ENCODE measurements at regions not wholly inside any gene's neighbourhood (a gene's known extent, or its start where the extent isn't known, plus 50 kb on each side); places are given as distances from the start of the nearest gene placed in this dataset.

GRCh38 chr5:88394536-88395175, 126.0 kb upstream of the TMEM161B start:
- DNase-seq = no peak

DNA sequence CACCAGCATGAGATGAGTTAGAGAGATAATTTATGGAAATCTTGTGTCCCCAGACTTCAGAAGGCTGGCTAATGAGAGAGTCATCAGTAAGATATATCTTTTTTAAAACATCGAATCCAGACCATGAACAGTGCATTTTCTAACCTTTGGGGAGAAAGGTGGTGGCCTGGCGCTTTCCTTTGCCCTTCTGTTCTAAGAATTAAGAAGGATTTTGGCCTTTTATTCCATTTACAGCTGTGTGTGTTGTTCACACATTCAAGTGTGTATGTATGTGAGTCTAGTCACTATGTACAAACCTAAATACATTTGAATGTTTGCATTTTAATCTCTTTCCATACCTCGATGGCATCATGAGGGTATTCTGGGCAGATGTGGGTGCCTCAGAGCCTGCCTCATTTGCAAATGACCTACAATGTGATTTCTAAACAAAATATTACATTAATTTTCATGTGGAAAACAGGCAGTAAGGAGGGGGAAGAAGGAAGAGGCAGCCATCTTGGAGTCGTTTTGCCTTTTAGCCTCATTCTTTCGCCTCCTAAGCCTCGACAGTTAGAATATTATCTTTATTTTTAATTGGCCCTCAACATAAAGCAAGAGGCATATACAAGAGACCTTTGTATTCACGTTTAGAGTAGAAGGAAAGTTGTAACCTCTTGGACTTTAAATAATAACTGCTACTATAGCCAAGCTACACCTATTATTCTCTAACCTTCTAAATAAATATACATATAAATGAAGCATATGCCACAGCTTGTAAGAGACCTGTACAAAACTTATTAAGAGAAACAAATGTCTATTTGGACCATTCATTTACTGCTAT, 125.3 kb upstream of the TMEM161B start:
- no peak for DNase-seq

DNA sequence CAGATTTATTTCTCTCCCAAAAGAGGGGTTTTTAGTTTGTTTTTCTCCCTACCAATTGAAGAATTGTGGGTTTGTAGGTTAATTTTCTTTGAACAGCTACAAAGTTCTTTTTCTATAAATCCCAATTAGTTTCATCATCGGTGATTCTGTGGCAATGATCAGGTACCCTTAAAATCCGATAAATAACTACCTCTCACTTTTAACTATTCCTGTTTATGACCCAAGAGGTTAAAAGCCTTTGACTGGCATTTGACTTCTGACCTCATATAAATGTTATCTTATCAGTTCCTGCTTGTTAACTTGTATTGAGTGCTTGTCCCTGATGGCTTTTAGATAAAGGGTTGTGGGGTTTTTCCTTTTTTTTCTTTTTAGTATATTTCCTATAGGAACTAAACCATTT, 124.4 kb upstream of the TMEM161B start:
- DNase-seq = no peak

DNA sequence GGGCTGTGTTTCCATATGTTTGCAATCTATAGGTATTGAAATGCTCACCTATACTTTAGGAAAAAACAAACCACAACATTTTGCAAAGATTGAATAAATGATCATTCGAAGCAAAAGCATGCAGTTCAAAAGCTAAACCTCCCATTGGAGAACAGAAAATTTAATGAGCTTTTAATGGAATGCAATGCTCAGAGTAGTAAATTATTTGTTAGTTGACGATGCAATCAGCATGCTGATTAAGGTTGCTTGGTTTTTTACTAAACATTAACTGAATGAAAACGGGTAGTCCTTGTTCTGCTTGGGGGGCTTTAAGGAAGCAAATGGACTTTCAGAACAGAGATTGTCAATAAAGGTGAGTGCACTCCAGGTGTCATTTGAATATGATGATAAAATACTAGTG, 123.3 kb upstream of the TMEM161B start:
- DNase-seq = no peak

GRCh38 chr5:88391116-88391515, 122.5 kb upstream of the TMEM161B start:
- DNase-seq = no peak

GRCh38 chr5:88390481-88390880, 121.8 kb upstream of the TMEM161B start:
- no peak for DNase-seq

DNA sequence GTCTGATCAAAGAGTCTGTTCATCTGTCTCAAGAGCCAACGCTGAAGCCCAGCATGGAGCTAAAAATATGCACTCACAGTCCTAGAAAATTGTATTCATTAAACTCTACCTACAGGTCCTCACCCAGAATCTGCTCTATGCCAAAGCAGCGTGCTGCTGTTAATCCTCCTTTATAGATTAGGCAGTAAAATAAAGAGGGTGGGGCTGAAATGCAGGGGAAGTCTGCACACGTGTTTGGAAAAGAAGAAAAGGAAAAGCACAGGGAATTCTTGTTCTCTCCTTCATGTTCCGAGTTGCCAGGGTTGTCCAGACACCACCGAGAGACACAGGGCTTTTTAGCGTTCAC, 121.4 kb upstream of the TMEM161B start:
- no peak for DNase-seq

DNA sequence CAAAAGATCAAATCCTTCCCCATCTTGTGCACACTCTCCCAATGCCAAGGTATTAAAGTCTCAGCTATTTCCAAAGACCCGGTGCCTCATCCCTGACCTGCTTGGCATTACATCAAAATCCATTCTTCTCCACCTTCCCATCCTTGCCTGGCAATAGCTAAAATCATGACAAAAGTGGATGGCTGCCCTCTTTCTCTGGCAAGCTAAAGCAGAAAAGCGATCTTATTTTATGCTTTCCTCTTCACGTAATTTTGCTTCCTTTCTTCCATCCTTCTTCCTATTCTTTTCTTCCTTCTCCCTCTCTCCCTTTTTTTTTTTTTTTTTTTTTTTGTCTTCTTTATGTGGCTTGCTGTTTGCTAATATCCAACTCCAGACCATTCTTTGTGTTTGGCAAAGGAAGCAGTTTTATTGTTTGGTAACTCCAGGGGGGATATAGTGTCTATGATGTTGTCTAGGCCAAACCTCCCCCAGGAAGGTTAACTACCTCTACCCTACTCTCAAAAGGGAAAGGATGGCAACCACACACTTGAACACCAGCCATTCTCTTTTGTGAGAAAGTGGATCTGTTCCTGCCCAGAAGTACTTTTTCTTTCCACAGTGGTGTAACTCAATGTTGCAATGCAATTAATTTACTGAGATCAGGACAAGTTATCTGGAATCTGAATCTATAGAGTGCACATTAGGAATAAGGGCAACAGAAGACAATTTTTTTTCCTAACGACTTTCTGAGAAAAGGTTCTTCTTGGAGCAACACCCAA, 120.9 kb upstream of the TMEM161B start:
- DNase-seq = no peak

- no peak for DNase-seq
These were observed 120.1 kb upstream of the TMEM161B start for GRCh38 chr5:88388476-88389337.

DNA sequence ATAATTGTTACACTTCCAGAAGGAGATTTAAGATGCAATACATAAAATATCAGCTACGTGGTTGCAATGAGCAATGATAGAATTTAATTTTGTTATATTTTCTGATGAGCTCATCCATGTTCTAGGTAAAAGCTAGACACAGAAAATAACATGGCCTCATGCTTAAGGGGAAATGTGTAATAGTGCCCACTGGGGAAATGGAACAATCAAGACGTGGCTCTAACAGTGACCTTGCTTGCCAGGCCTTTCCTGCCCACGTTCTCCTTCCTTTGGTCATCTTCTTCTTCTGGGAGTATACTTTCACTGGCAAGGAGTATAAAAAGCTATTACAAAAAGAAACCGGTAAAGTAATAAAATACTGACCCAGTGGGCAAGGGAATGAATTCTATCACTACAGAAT, 116.2 kb upstream of the TMEM161B start:
- DNase-seq = no peak

GRCh38 chr5:88380332-88380731, 111.7 kb upstream of the TMEM161B start:
- no peak for DNase-seq

DNA sequence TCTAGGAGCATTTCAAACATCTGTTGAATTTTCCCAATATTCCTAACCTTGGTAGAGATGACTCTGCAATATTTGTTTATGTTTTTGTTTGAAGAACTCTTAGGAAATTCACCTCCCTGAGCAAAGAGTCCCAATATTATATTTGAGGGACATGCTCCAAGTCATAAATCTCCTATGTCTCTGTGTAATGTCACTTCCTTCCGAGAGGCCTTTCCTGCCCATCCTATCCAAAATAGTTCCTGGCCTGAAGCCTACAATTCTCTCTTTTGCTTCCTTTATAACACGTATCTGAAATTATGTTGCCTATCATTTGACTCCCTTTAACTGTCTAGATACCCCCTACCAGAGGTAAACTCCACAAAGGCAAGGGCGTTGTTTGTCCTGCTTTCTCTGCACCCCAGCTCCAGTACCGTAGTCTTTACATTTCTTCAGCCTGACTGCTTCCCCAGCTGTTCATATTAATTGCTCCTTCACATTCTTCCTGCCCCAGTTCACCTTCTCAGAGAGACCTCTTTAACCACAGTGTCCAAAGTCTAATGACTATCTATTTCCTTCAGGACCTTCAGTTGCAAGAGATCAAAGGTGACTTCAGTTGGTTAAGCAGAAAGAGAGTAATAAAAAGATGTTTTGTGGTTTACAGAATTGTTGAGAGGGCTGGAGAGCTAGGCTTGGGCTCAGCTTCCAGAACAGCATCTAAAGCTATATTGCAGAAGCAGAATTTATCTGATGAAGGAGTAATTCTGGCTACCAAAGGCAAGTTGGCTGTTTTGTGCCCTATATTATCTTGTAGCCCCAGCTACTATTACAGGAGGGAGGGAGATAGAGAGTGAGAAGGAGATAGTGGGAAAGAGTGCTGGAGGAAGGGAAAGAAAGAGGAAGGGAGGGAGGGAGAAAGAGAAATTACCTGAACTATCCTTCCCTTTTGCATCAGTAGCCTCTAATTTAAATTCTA, 109.3 kb upstream of the TMEM161B start:
- DNase-seq = no peak

DNA sequence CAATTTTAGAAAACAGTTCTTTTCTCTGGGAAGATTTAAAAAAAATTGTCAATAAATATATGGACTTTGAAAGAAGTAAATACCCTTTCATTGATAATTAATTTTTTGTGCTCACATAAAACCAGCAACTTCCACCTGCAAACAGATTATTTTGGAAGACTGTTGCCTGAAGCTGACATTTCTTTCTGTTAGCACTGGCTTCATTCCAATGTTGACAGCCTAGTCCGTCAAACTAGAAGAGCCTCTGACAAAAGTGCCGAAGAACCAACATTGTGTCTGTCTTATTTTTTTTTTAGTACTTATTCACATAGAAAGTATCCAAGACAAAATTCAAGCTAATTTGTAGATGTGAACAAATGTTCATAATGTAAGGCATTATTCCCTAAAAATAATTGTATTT, 108.6 kb upstream of the TMEM161B start:
- no peak for DNase-seq

GRCh38 chr5:88376728-88377127, 108.1 kb upstream of the TMEM161B start:
- no peak for DNase-seq

DNA sequence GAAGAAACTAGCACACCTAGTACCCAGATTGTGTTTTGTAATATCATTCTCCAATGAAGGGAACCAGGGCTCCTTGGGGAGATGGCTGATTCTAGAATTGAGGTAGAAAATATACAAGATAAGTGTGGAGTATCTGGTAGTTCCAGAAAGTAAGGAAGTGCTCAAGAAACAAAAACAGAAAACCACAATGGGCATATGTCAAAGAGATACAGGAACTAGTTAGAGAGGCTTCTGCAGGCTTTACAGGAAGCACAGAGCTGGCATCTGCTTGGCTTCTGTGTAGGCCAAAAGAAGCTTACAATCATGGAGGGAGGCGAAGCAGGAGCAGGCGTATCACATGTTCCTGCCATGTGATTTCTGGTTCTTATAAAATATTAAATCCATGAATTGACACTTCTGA, 105.7 kb upstream of the TMEM161B start:
- no peak for DNase-seq

DNA sequence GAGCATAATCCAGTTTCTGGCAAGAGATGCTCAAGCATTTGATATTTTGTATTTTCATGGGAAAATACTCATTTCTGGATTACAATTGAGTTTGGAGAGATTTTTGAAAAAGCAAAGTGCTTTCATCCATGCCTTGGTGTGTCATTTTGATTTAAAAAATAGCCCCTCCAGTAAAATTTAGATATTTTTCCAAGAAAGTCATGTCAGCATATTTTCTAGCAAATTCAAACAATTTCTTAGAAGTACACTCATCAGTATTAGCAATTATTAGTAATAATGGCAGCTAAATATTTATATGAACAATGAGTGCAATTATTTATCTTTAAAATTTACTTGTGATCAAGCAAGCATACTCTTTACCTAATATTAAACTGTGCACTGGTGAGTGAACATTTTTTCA, 102.2 kb upstream of the TMEM161B start:
- DNase-seq = no peak

DNA sequence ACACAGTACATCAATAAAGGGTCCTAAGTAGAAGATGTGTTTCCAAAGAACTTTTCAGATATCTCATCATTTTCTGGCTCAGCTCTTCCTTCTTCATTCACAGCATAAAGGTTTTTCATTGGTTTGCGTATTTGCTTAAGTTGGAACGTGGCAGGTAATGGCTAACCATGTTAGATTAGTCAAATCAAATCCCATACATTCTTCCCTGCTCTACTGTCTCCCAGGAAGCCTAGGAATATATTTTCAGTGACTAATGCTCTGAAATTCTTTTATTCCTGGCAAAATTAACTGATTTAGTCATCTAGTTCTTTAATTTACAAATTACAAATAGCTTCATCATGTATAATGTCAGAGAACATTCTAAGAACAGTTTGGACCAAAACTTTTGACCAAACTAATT, 99.6 kb upstream of the TMEM161B start:
- DNase-seq = no peak

DNA sequence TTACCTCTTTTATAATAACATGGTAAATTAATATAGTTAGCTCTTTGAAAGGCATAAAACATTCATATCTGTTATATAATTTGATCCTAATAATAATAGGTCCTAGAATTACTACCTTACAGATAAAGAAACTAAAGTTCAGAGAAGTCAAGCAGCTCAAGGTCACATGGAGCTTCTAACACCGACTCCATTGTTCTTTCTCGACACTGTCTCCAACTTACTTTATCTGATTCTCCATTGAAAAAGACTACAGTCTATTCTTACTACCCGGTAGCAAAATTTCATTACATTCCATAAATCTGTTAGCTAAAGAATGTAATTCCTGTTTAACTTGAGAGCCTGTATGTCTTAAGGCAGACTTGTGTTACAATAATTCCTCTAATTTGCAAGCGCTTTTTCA, 96.3 kb upstream of the TMEM161B start:
- DNase-seq = no peak

GRCh38 chr5:88355490-88356050, 86.9 kb upstream of the TMEM161B start:
- DNase-seq = no peak

GRCh38 chr5:88325868-88326267, 57.2 kb upstream of the TMEM161B start:
- DNase-seq = no peak

DNA sequence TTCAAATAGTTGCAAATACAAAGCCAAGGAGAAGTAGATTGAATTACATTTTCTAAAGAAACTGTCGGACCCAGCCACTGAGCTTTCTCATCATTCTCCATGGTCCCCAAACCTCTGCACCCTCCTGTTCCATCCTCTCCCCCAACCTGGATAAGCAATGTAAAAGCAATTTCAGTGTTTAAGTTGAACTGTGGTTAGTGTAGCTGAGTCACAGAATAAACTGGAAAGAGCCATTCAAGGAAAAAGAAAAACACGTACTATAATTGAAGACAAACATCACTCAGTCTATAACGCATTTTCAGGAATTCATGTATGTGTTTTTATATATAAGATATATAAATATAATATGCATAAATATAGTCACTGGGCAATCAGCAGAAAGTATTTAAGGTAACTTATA, 54.1 kb upstream of the TMEM161B start:
- DNase-seq = no peak

Data from NCI-H1417 treated with DMSO at 0.1 percent for 48 hours (cell line).